HG02763 (cell line): ENCODE measurements at regions not wholly inside any gene's neighbourhood (a gene's known extent, or its start where the extent isn't known, plus 50 kb on each side); places are given as distances from the start of the nearest gene placed in this dataset.

Experiments
- ATAC-seq: cut with Tn5 transposase; IDR thresholded peaks from one replicate; pipeline ENCODE4 v1.9.1; 2021; ENCODE audit warnings: mild to moderate bottlenecking, moderate library complexity; ENCODE audit not compliant: unreplicated experiment

DNA sequence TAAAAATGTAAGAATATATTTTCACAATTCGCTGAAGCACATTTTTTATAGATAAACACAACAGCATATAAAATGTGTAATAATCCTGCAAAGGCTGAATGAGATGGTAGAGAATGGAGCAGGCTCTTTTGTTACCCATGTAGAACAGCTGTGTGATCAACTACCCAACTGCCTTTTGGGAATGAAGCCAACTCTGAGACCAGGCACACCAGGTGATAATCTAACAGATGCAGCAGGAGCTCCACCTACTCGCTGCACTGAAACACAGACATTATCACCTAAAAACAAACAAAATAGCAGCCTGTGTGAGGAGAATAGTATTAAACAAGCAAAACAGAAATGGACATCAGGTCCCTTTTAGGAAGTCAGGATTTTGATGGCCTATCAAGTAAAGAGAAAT, 183.3 kb downstream of the CCDC59 start:
- ATAC-seq, result no peak

DNA sequence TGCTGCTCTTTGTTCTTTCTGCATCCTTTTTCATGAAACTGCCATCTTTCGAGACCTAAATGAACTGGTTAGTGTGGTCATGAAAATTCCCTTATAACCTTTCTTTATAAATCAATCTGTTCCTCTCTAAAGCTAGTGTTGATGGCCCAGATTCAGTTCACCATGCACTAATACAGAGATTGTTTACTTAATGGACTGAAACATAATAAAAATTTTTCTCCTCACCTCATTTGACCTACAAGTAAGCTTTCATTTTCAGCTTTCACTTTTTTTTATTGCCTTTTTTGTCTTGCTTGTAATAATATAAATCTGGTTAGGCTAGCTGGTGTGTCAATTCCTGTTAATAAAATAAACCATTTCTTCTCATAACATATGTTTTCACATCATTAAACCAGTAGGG, 183.8 kb downstream of the CCDC59 start:
- no peak for ATAC-seq

DNA sequence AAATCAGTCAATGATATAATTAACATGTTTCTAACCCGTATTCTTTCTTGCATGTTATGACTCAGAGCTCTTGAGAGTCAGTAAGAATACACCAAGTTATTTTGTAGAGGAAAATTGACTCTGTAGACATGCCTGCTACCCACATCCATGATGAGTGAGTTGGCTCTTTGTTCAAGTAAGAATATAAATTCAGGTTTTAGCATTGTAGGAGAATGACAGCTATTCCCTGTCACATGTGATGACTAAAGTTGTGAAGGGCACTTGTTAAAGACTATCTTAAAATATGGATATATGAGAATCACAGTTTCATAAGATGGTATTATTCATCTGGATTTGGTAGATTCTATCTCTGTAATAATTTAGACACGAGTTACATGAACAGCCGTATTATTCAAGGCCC, 209.1 kb downstream of the CCDC59 start:
- ATAC-seq, result no peak

DNA sequence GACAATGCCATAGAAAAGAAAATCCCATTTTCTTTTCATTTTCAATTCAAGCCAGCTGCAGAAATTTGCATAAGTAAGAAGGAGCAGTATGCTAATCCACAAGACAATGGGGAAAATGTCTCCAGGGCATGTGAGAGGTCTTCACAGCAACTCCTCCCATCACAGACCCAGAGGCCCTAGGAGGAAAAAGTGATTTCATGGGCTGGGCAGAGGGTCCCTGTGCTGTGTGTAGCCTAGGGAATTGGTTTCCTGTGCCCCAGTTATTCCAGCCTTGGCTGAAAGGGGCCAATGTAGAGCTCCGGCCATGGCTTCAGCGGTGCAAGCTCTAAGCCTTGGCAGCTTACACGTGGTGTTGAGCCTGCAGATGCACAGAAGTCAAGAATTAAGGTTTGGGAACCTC, 211.4 kb downstream of the CCDC59 start:
- ATAC-seq, result no peak

DNA sequence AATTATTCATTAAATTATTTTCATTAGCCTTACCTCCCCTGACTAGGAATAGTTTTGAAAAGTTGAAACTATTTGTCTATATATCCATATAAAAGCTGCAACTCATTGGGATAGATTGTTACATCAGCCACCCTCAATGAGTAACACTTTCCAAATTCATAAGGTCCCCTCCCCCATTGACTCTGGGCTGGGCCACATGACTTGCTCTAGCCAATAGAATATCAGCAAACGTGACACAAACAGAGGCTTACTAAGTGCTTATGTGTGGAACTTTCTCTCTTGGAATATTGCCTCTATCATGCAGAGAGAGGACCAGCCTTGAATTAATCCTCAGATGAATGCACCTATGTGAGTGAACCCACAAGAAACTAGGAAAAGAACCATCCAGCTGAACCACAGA, 213.7 kb downstream of the CCDC59 start:
- no peak for ATAC-seq

DNA sequence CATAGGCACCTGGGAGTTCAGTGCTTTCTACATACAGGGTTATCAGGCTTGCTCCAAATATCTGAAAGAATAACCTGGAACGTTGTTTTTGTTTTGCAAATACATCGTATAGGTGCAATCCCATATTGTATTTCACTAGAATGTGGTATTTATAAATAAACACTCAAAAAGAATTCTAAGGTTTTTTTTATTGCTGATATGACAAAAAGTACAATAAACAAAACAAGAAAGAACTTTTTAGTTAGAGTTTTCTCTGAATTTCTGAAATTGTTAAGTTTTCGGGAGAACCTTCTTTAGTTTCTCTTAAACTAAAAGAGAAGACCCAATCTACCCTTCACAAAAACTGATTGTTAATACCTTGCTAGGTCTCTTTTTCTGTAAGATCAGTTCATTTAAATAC, 225.8 kb downstream of the CCDC59 start:
- ATAC-seq, result no peak

DNA sequence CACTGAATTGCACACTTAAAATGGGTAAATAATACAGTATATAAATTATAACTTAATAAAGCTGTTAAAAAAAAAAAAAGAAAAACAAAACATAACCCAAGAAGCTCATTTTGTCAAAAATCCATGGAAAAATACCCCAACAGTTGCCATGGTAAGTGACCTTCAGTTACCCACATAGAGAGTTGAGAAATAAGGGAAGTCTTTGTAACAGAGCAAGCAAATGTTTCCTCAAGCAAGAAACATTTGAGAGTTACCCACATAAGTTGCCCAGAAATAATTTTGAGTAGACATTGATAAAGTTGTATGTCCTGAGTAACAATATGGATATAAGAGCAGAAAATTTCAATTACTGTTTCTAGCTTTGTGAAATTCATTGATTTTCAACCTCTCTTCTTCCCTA, 227.4 kb downstream of the CCDC59 start:
- ATAC-seq, result no peak

DNA sequence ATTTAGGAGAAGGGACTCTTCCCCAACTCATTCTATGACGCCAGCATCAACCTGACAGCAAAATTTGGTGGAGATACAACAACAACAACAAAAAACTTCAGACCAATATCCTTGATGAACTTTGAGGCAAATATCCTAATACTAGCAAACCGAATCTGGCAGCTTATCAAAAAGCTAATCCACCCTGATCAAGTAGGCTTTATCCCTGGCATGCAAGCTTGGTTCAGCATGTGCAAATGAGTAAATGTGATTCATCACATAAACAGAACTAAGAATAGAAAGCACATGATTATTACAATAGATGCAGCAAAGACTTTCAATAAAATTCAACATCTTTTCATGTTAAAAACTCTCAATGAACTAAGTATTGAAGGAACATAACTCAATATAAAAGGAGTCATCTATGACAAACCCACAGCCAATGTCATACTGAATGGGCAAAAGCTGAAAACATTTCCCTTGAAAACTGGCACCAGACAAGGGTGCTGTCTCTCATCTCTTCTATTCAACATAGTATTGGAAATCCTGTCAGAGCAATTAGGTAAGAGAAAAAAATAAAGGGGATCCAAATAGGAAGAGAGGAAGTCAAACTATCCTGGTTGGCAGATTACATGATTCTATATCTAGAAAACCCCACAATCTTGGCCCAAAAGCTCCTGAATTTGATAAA, 233.3 kb downstream of the CCDC59 start:
- ATAC-seq, result no peak

DNA sequence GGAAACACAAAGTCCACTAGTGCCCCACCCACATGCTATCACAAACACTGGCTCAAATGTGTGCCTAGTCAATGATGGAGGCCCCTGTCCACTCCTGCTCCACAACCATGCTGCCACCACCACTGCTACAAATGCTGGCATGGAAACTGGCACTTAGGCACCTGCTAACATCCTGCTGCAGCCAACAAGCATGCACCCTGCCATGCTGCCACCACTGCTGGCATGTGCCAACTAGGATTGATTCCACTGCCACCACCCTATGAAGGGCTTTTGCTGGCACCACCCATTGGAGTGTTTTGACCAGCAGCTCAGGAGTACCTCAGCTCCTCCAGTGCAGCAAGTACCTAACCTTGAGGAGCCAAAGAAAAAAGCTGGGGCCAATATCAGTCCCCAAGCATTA, 236.6 kb downstream of the CCDC59 start:
- ATAC-seq, result no peak

DNA sequence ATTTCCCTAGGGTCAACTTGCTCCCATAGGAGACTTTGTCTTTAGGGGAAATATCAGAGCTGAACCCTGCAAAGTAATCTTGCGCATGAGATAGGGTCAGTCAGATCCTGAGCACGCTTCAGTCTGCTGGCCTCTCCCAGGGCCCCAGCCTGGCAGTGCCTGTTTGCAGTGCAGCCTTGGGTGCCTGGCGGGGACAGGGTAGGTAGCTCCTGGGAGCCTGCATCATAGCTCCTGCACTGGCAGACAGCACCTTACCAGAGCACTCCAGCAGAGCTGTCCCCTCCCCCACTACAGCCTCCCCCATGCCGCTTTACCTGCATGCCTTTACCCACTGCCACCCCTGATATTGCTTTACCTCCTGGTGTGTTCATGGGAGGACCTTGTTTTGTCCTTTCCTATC, 237.3 kb downstream of the CCDC59 start:
- ATAC-seq, result no peak

DNA sequence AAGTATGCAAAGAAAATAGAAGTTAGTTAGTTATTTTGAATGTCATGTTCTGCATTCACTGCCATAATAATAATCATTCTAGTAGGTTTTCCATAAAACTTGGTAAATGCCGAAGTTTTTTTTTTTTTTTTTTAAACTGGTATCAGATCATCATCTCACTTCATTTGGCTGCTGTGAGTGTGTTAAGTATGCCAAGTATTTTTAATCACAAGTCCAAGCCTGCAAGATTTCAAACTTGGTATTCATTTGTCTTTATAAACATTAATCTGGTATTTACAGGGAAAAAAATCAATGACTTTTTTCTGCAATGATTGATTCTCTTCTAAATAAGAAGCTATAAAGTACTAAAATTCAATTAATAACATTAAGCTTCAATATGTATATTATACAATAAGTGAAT, 248.9 kb downstream of the CCDC59 start:
- ATAC-seq, result no peak

DNA sequence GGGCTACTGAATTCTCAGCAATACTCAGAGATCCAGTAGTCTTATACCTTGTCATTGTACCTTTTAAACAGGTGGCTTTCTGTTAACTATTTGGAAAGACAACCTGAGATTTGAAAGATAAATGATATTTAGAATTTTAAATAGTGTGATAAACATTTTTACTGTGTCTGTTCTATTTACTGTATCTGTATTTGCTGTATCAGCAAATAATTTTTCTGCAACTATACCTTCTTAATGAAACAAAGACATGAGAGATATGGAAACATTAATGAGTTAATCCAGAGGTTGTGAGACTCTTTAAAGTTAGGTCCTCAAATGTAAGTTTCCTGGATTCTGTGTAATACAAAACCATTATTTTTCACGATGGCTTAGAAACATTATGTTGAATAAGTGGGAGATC, 249.6 kb downstream of the CCDC59 start:
- no peak for ATAC-seq

DNA sequence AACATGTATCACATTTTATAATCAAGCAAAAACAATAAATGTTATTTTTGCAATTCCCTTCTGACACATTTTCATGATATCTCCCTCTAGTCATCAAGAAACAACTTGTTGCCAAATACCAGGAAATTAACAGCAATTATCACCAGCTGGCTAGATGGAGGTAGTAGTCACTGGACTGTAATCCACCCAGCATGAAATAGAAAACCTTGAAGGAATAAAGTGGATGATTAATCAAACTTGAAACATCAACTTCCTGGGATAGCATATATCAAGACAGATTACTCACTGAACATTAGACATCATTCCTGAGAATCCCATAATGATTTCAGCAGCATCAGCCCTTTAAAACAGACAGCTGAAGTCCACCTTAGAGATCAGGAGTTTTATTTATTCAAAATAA, 259.0 kb downstream of the CCDC59 start:
- no peak for ATAC-seq

DNA sequence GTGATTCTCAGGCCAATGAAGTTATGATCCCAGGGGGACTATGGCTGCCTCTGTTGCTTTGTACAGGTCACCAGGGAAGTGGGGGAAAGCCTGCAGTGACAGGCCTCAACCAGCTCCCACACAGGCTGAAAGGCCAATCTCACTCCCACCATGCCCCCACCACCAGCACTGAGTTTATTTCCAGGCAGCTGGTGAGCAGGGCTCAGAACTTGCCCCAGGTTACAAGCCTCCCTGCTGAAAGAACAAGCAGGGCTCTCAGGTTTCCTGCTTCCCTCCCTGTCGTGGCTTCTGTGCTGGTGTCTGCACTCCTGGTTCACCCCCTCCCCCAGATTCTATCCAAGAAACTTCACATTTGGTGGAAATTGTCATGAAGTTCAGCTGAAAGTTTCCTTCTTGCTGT, 260.3 kb downstream of the CCDC59 start:
- no peak for ATAC-seq

DNA sequence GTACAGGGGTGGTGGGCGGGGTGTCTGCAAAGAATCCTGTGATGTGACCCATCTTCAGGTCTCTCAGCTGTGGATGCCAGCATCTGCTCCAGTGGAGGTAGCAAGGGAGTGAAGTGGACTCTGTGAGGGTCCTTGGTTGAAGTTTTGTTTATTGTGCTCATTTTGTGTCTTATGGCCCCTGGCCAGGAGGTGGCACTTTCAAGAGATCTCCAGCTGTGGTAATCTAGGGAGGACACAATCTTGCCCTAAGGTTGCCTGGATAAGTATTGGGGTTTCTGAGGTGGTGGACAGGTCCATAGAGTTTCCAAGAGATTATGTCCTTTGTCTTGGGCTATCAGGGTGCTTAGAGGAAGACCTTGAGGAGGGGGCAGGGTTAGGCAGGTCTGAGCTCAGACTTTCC, 260.7 kb downstream of the CCDC59 start:
- no peak for ATAC-seq

DNA sequence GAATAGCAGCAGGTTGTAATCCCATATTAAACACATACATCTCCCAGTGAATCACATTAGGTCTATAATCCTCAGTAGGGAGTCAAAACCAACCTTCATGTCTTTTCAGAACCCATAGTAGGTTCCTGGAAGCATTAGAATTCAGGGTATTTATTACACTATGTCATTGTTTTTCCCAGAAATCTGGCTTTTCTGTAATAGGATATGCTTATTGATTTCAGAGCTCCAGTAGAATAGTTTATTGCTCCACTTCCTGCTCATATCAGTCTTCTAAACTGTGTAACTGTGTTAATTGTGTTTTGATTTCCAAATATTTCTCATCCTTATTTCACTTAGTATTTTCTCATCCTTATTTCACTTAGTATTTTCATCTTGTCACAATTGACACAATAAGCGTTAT, 268.0 kb downstream of the CCDC59 start:
- no peak for ATAC-seq

DNA sequence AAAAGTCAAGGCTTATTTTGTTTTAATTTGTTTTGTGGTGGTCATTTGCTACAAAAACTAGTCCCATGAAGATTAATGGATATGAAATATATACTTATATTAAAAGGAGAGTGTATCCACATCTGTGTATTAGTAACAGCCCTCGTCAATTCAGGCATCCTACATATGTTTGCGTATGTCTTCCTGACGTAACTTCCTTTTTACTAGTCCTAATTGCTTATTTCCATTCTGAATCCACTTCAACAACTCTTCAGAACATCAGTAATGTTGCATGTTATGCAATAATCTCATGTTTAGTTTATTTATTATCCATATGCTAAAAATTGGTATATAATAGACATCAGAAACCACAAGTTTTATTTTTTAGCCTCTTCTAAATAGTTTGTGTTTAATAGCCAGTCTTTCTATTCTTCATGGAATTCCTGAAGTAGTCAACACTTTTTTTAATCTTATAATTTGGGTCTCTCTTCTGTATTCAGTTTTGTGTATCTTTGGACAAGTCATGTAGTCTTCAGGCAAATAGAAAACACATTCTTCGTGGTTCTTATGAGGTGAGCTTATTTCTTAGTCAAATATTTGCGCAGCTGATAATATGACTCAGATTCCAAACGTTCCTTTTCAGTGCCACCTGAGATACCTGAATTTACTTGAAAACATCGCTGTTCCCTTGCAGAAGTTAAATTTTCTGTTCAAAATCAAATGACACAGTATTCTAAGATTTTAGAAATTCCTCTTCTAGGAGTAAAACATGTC, 268.6 kb downstream of the CCDC59 start:
- ATAC-seq, result no peak

DNA sequence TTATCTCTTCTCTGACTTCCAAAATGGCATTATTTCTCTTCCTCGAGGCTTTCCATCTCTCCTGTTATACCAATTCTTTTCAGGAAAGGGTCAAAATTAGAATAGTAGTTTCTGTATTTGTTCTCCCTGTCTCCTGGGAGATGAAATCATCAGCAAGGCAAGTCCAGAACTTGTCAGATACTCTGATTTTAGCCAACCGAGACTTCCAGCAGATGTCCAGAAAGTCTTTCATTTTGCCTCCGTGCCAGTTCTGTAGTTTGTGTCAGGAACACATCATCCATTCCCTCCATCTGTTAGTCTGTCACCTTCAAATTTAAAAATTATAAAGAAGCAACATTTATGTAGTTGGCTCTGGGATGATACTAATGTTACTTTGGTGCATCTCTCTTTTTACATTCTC, 275.7 kb downstream of the CCDC59 start:
- ATAC-seq, result no peak

DNA sequence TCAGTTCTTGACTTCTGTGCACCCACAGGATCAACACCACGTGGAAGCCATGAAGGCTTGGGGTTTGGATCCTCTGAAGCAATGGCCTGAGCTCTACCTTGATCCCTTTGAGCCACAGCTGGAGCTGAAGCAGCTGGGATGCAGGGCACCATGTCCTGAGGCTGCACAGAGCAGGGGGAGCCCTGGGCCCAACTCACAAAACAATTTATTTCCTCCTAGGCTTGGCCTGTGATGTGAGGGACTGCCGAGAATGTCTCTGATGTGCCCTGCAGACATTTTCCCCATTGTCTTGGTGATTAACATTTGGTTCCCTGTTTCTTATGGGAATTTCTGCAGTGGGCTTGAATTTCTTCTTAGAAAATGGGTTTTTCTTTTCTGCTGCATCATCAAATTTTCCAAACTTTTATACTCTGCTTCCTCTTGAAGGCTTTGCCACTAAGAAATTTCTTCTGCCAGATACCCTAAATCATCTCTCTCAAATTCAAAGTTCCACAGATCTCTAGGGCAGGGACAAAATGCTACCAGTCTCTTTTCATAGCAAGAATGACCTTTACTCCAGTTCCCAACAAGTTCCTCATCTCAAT, 288.2 kb downstream of the CCDC59 start:
- no peak for ATAC-seq

DNA sequence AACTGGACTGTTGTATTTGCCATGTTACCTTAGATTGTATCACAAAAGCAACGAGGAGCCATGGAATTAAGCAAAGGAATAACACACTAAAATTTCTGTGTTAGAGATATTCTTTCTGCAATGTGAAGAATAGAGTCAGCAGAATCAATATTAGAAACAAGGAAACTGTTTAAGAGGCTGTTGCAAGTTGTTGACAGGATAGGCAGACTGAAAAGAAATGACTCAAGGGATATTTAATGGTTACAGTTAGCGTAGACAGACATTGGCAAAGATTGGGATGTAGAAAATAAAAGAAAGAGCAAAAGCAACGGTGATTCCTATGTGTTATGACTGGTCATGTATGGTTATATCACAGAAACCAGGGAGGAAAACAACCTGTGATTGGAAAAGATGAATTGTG, 299.0 kb upstream of the PPFIA2 start:
- ATAC-seq, result no peak

DNA sequence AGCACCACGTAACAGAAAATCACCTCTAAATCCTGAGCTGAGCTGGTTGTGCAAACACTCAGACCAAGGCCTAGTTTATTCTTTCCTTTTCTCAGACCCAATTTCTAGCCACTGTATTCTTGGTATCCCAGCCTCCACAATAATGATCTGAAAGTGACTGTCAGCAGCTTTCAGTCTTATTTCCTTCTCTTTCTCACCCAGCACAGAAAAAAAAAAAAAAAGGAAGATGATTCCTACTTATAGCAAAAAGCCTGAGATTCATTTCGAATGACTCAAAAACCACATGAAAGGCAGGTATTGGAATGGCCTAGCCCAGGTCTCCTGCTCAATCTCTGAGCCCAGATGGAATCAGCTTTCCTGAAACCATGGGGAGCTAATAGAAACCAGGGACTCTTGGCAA, 298.6 kb upstream of the PPFIA2 start:
- ATAC-seq, result no peak

DNA sequence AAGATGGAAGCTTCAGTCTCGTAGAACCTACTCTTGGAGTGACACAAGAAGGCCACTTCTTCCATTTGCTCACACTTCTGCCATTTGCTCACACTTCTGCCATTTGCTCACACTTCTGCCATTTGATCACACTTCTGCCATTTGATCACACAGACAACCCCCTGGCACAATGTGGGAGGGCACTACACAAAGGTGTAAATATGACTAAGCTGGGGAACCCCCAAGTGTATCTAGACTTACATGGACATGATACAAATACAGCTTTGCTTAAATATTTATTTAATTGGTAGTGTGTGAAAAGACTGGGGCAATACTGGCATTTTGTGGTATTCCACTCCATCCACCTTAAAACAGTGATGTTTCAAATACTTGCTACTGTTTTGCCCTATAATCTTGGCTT, 296.2 kb upstream of the PPFIA2 start:
- ATAC-seq, result no peak

DNA sequence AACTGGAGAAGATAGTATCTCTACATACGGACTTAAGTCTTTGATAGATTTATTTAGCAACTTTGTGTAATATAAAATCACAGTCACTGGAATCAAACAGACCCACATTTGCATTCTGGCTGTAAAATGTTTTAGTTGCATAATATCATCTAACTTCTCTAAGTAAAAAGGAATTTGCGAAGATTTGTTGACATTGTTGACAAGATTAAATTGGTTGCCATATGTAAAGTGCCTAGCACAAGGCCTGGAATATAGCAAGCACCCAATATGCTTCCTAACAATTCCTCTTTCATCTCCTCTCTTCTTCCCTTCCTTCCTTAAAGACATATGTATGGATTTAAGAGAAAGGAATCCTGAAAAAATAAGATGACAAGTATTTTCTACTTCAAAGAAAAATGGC, 295.4 kb upstream of the PPFIA2 start:
- ATAC-seq, result no peak
